ENCODE measurements at regions not wholly inside any gene's neighbourhood (a gene's known extent, or its start where the extent isn't known, plus 50 kb on each side); places are given as distances from the start of the nearest gene placed in this dataset.

GRCh38 chr15:95822961-95823360 is 507.5 kb upstream of the NR2F2 start:
- H3K27me3 ChIP-seq (ENCODE audit: insufficient read depth, low read length, poor library complexity), result no peaks in the 10 kb centered on the region
- H4K20me1 ChIP-seq (ENCODE audit: insufficient read depth, low read length), result no peaks in the 10 kb centered on the region
- H3K27ac ChIP-seq (ENCODE audit: low read length), result no peak overlapping the region
- no peak for ATAC-seq (ENCODE audit: insufficient read depth, low read depth)
- H3K4me1 ChIP-seq (ENCODE audit: insufficient read depth, low read length), result no peaks in the 10 kb centered on the region
- no peak overlapping the region for H3K9ac ChIP-seq (ENCODE audit: low read depth, low read length)
- no peaks in the 10 kb centered on the region for H3K36me3 ChIP-seq (ENCODE audit: insufficient read depth, low read length)
- TF ChIP-seq EZH2 (IDR thresholded peaks at IDR 0.05; ENCODE audit: borderline replicate concordance, low read depth, low read length, severe bottlenecking), result no peak
- no peak for TF ChIP-seq CTCF (IDR thresholded peaks at IDR 0.05; ENCODE audit: borderline replicate concordance, extremely low read depth, low read length, poor library complexity, severe bottlenecking)
- no peak overlapping the region for H2AFZ ChIP-seq (ENCODE audit: low read depth, low read length)
- DNase-seq, result no peak
- H3K9me3 ChIP-seq (ENCODE audit: insufficient read depth, low read length, severe bottlenecking), result no peaks in the 10 kb centered on the region
- H3K4me2 ChIP-seq (ENCODE audit: insufficient read depth, low read length), result no peak overlapping the region
- H3K4me3 ChIP-seq (ENCODE audit: low read depth in 1 of 2, low read length in 2 of 2), result no peak overlapping the region
- no peaks in the 10 kb centered on the region for H3K79me2 ChIP-seq (ENCODE audit: insufficient read depth, low read length)

GRCh38 chr15:95825208-95825607 is 505.3 kb upstream of the NR2F2 start:
- Histone ChIP-seq H3K4me2 (ENCODE audit: insufficient read depth, low read length) (no peak overlapping the region), H3K36me3 (ENCODE audit: insufficient read depth, low read length) (no peaks in the 10 kb centered on the region), H3K79me2 (ENCODE audit: insufficient read depth, low read length) (no peaks in the 10 kb centered on the region), H3K4me3 (ENCODE audit: low read depth in 1 of 2, low read length in 2 of 2) (no peak overlapping the region), H4K20me1 (ENCODE audit: insufficient read depth, low read length) (no peaks in the 10 kb centered on the region), H3K27me3 (ENCODE audit: insufficient read depth, low read length, poor library complexity) (no peaks in the 10 kb centered on the region), H2AFZ (ENCODE audit: low read depth, low read length) (no peak overlapping the region), H3K27ac (ENCODE audit: low read length) (no peak overlapping the region), H3K9ac (ENCODE audit: low read depth, low read length) (no peak overlapping the region), H3K4me1 (ENCODE audit: insufficient read depth, low read length) (no peaks in the 10 kb centered on the region), H3K9me3 (ENCODE audit: insufficient read depth, low read length, severe bottlenecking) (no peaks in the 10 kb centered on the region)
- TF ChIP-seq CTCF (IDR thresholded peaks at IDR 0.05; ENCODE audit: borderline replicate concordance, extremely low read depth, low read length, poor library complexity, severe bottlenecking) (no peak), EZH2 (IDR thresholded peaks at IDR 0.05; ENCODE audit: borderline replicate concordance, low read depth, low read length, severe bottlenecking) (no peak)
- ATAC-seq (ENCODE audit: insufficient read depth, low read depth) (no peak), DNase-seq (no peak)

- no peaks in the 10 kb centered on the region for H4K20me1 ChIP-seq (ENCODE audit: insufficient read depth, low read length)
- no peak overlapping the region for H3K9ac ChIP-seq (ENCODE audit: low read depth, low read length)
- no peaks in the 10 kb centered on the region for H3K36me3 ChIP-seq (ENCODE audit: insufficient read depth, low read length)
- no peak overlapping the region for H2AFZ ChIP-seq (ENCODE audit: low read depth, low read length)
- no peak for TF ChIP-seq EZH2 (IDR thresholded peaks at IDR 0.05; ENCODE audit: borderline replicate concordance, low read depth, low read length, severe bottlenecking)
- TF ChIP-seq CTCF (IDR thresholded peaks at IDR 0.05; ENCODE audit: borderline replicate concordance, extremely low read depth, low read length, poor library complexity, severe bottlenecking), result no peak
- no peak overlapping the region for H3K4me3 ChIP-seq (ENCODE audit: low read depth in 1 of 2, low read length in 2 of 2)
- no peaks in the 10 kb centered on the region for H3K27me3 ChIP-seq (ENCODE audit: insufficient read depth, low read length, poor library complexity)
- ATAC-seq (ENCODE audit: insufficient read depth, low read depth) (no peak), DNase-seq (no peak)
- H3K27ac ChIP-seq (ENCODE audit: low read length), result no peak overlapping the region
- no peaks in the 10 kb centered on the region for H3K9me3 ChIP-seq (ENCODE audit: insufficient read depth, low read length, severe bottlenecking)
- no peak overlapping the region for H3K4me2 ChIP-seq (ENCODE audit: insufficient read depth, low read length)
- no peaks in the 10 kb centered on the region for H3K4me1 ChIP-seq (ENCODE audit: insufficient read depth, low read length)
- H3K79me2 ChIP-seq (ENCODE audit: insufficient read depth, low read length), result no peaks in the 10 kb centered on the region
Measured at GRCh38 chr15:95825671-95826411, 504.7 kb upstream of the NR2F2 start.
